ENCODE measurements at regions not wholly inside any gene's neighbourhood (a gene's known extent, or its start where the extent isn't known, plus 50 kb on each side); places are given as distances from the start of the nearest gene placed in this dataset.

DNA sequence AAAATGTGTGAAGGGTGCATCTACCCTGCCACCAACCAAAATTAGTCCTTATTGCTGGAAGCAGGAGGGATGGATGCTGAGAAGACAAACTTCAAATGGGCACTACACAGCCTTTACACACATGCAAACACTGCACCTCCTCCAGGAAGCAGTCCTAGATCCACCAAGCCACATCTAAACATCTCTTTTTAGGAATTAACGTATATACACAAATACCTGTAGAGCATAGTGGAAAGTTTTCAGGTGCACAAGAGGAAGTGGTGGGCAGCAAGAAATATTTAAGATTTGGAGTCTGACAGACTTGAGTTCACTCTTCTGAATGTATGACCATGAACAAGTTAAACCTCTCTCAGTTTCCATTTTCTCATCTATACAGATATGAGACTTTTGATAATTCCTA, 456.6 kb upstream of the PROK2 start:
- 0 out of 7 replicates have a peak, but pooled peaks cover 0 to 2% (median 0%) of the 10 kb centered on the region in 4 experiments for H3K4me1 ChIP-seq (replicated peaks in 1 of 4; ENCODE audit: control insufficient read depth in 3 of 4, insufficient read depth in 4 of 4, low read length in 3 of 4)
- no peaks in the 10 kb centered on the region for H3K27me3 ChIP-seq (replicated peaks in 1 of 4; ENCODE audit: control insufficient read depth in 3 of 4, extremely low read depth in 1 of 4, insufficient read depth in 3 of 4, low read length in 3 of 4)
- peaks cover 2% of the 10 kb centered on the region; the same call in 1 of the 2 replicates for H3K23me2 ChIP-seq (ENCODE audit: low read depth, low read length)
- no peak overlapping the region for H3K4me3 ChIP-seq (ENCODE audit: extremely low read depth in 1 of 4, insufficient read depth in 2 of 4, low read depth in 3 of 4, low read length in 4 of 4)
- H3K56ac ChIP-seq (replicated peaks; ENCODE audit: insufficient read length, low read depth, low read length), result no peak overlapping the region
- no peak overlapping the region for H3K18ac ChIP-seq (ENCODE audit: extremely low read depth, low read length)
- no peaks in the 10 kb centered on the region for H3K79me2 ChIP-seq (ENCODE audit: control insufficient read depth in 1 of 2, insufficient read depth in 2 of 2, low read length in 2 of 2)
- H2BK5ac ChIP-seq (ENCODE audit: low read depth, low read length), result no peak overlapping the region
- H3K36me3 ChIP-seq (ENCODE audit: control insufficient read depth in 2 of 4, insufficient read depth in 4 of 4, low read length in 3 of 4), result no peaks in the 10 kb centered on the region
- CTCF ChIA-PET (ENCODE audit: partially characterized antibody), result interaction anchor here (1.0 kb wide), 1 partner anchor 950 kb away, joined by 3 read pairs; no protein-coding TSS in a partner anchor
- FAIRE-seq, result no peak
- H4K5ac ChIP-seq (ENCODE audit: insufficient read length, low read depth, low read length), result no peak overlapping the region
- no peaks in the 10 kb centered on the region for H3K79me1 ChIP-seq (ENCODE audit: low read depth, low read length)
- no peak overlapping the region for H2BK12ac ChIP-seq (ENCODE audit: low read depth, low read length)
- H3K14ac ChIP-seq (ENCODE audit: insufficient read length), result no peak overlapping the region
- no peak overlapping the region for H3K23ac ChIP-seq (ENCODE audit: insufficient read length)
- no peaks in the 10 kb centered on the region for H3K9me3 ChIP-seq (ENCODE audit: insufficient read depth in 2 of 2, low read depth in 1 of 2, low read length in 1 of 2)
- POLR2A ChIA-PET (ENCODE audit: partially characterized antibody), result interaction anchor here (0.6 kb wide), 1 partner anchor 566 kb away, joined by 3 read pairs; no protein-coding TSS in a partner anchor
- no peak overlapping the region for H3K4ac ChIP-seq (replicated peaks; ENCODE audit: insufficient read length, low read depth, low read length)
- no peak overlapping the region for H2AK5ac ChIP-seq (ENCODE audit: low read depth, low read length)
- H3K4me2 ChIP-seq (ENCODE audit: insufficient read depth in 1 of 2, low read depth in 2 of 2, low read length in 2 of 2), result no peak overlapping the region
- H4K20me1 ChIP-seq (replicated peaks in 1 of 2; ENCODE audit: control insufficient read depth in 1 of 2, insufficient read depth in 2 of 2, low read length in 2 of 2), result no peaks in the 10 kb centered on the region
- WGBS, 2 experiments (ENCODE audit: extremely low coverage in 1 of 2, insufficient coverage in 1 of 2, insufficient read length in 1 of 2, insufficient replicate concordance in 2 of 2, low coverage in 1 of 2, low lambda C conversion rate in 2 of 2, missing lambda C conversion rate in 1 of 2), result 87% methylated on average over 1 of the region's 1 CpG; no CpG with 5 or more reads in 1 of the 2 experiments
- no peak overlapping the region for H4K8ac ChIP-seq (ENCODE audit: extremely low read depth, insufficient read depth, low read length)
- no peak overlapping the region for H2AFZ ChIP-seq (ENCODE audit: low read length)
- H4K91ac ChIP-seq (replicated peaks; ENCODE audit: insufficient read length, low read length), result no peak overlapping the region
- no peak overlapping the region for H2BK20ac ChIP-seq (ENCODE audit: low read length)
- no peak overlapping the region for H3K27ac ChIP-seq (ENCODE audit: low read depth, low read length)
- DNase-seq (ENCODE audit: low read depth in 1 of 2, low spot score in 2 of 2), result no peak
- H3K9ac ChIP-seq (replicated peaks in 1 of 4; ENCODE audit: extremely low read depth in 1 of 4, low read depth in 3 of 4, low read length in 3 of 4), result no peak overlapping the region
- no peak overlapping the region for H2BK15ac ChIP-seq (ENCODE audit: low read length)
- H2BK120ac ChIP-seq (replicated peaks; ENCODE audit: low read depth, low read length), result no peak overlapping the region
- TF ChIP-seq ASH2L (IDR thresholded peaks at IDR 0.05; ENCODE audit: low read length), result no peak
- TF ChIP-seq ZNF274 (IDR thresholded peaks at IDR 0.05; ENCODE audit: borderline replicate concordance, extremely low read depth, low read length), result no peak
- TF ChIP-seq BRCA1 (IDR thresholded peaks at IDR 0.05; ENCODE audit: low read depth, low read length), result no peak
- no peak for TF ChIP-seq NANOG (IDR thresholded peaks at IDR 0.05; ENCODE audit: insufficient read depth, low read depth, low read length, poor library complexity, severe bottlenecking)
- TF ChIP-seq PHF8 (conservative IDR thresholded peaks at IDR 0.05; ENCODE audit: low read depth, low read length), result no peak
- TF ChIP-seq SUZ12 (IDR thresholded peaks at IDR 0.05; ENCODE audit: low read length), result no peak
- no peak for TF ChIP-seq EP300 (IDR thresholded peaks at IDR 0.05; ENCODE audit: borderline replicate concordance in 1 of 2, low read depth in 2 of 2, low read length in 2 of 2)
- no peak for TF ChIP-seq SIX5 (IDR thresholded peaks at IDR 0.05; ENCODE audit: low read depth, low read length)
- TF ChIP-seq, protein P1, sequence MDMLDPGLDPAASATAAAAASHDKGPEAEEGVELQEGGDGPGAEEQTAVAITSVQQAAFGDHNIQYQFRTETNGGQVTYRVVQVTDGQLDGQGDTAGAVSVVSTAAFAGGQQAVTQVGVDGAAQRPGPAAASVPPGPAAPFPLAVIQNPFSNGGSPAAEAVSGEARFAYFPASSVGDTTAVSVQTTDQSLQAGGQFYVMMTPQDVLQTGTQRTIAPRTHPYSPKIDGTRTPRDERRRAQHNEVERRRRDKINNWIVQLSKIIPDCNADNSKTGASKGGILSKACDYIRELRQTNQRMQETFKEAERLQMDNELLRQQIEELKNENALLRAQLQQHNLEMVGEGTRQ (IDR thresholded peaks at IDR 0.05; ENCODE audit: low read length), result no peak
- TF ChIP-seq EZH2 (IDR thresholded peaks at IDR 0.05; ENCODE audit: low read depth, low read length, severe bottlenecking), result no peak
- no peak for TF ChIP-seq CHD1 (IDR thresholded peaks at IDR 0.05; ENCODE audit: low read depth, low read length)
- TF ChIP-seq RFX5 (IDR thresholded peaks at IDR 0.05; ENCODE audit: borderline replicate concordance, low read depth, low read length), result no peak
- TF ChIP-seq YY1 (IDR thresholded peaks at IDR 0.05; ENCODE audit: low read depth, low read length), result no peak
- TF ChIP-seq MAFK (IDR thresholded peaks at IDR 0.05; ENCODE audit: low read depth, low read length), result no peak

All from H1 (cell line).